Heart left ventricle (tissue), 13 donors: ENCODE measurements at regions not wholly inside any gene's neighbourhood (a gene's known extent, or its start where the extent isn't known, plus 50 kb on each side); places are given as distances from the start of the nearest gene placed in this dataset.

Experiments
- POLR2A ChIP-seq, 2 donors: fragments of 450-650 bp; IDR thresholded peaks; one replicate each; pipeline ENCODE4 v1.6.1; 2017; ENCODE audit warnings: antibody characterized with exemption in 2 of 2, mild to moderate bottlenecking in 2 of 2, moderate library complexity in 2 of 2
- TF ChIP-seq, protein P1 (sequence below), 12 donors: fragments of 200-600 bp; sonication (generic) in 4 of 12; IDR thresholded peaks; one replicate each; pipeline versions ENCODE4 v1.5.0 to v1.8.0; 2018 to 2022; ENCODE audit warnings: antibody characterized with exemption in 12 of 12, mild to moderate bottlenecking in 5 of 12
- donor health status: ischemic (EF 13 %, LVEDD 7.1; RV severe dilation, severe dysfunction).
- donor health status: DM: no; HTN: yes; CAD: no.
- donor health status: DM: no; HTN: no; CAD: no.
- donor health status: ischemic (EF 25% LVEDD 6.9; RV normal size, moderate dysfunction).
- donor health status: ischemic (EF 25% LVEDD 5.7; RV mildly dilated, moderate dysfunction).
- donor health status: ischemic (EF 35%, LVEDD 5.7; RV mildly dilated, moderate dysfunction).
- donor health status: nonischemic (EF 11% LVEDD 7.7; RV severe dilation, severe dysfunction).
- donor health status: DM: yes; HTN: yes; CAD: no.
- donor health status: PGD.
- donor health status: ischemic (EF 29% LVEDD 5.4; RV normal size, mild dysfunction).
- donor health status: nonischemic (EF 23%, LVEDD 6.1; RV moderate dilation, normal function).

GRCh38 chr5:171600741-171601265 lies 181.4 kb downstream of the FGF18 start:
- TF ChIP-seq, protein P1, sequence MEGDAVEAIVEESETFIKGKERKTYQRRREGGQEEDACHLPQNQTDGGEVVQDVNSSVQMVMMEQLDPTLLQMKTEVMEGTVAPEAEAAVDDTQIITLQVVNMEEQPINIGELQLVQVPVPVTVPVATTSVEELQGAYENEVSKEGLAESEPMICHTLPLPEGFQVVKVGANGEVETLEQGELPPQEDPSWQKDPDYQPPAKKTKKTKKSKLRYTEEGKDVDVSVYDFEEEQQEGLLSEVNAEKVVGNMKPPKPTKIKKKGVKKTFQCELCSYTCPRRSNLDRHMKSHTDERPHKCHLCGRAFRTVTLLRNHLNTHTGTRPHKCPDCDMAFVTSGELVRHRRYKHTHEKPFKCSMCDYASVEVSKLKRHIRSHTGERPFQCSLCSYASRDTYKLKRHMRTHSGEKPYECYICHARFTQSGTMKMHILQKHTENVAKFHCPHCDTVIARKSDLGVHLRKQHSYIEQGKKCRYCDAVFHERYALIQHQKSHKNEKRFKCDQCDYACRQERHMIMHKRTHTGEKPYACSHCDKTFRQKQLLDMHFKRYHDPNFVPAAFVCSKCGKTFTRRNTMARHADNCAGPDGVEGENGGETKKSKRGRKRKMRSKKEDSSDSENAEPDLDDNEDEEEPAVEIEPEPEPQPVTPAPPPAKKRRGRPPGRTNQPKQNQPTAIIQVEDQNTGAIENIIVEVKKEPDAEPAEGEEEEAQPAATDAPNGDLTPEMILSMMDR (IDR thresholded peaks at IDR 0.05): no peak
- TF ChIP-seq POLR2A (IDR thresholded peaks at IDR 0.05): no peak
